HEK293 (cell line): ENCODE measurements at regions not wholly inside any gene's neighbourhood (a gene's known extent, or its start where the extent isn't known, plus 50 kb on each side); places are given as distances from the start of the nearest gene placed in this dataset.

ENCODE experiments used
- CTCF ChIA-PET: fragments of 350-600 bp; formaldehyde crosslinking; extraction: SDS; loops from one replicate; lab custom pipeline; 2021; ENCODE audit warnings: antibody characterized with exemption; lab: Yijun Ruan, JAX
- POLR2A ChIA-PET: fragments of 300-600 bp; formaldehyde crosslinking; extraction: SDS; loops from one replicate; lab custom pipeline; 2020; ENCODE audit warnings: antibody characterized with exemption, inconsistent platforms; lab: Yijun Ruan, JAX
- H3K27ac ChIP-seq: fragments of 200-500 bp; sonication (Bioruptor generic); 2 replicates; pipeline ENCODE4 v1.5.1; 2014; ENCODE audit warnings: low read depth, low read length, control low read depth, inconsistent platforms; ENCODE audit errors: extremely low read depth
- H3K36me3 ChIP-seq, 2 experiments: fragments of 200-500 bp in 1 of 2; sonication (Bioruptor generic) in 1 of 2; 1 replicate in 1 of 2; 2 replicates in 1 of 2; pipeline ENCODE4 v1.5.1; 2014 to 2017; ENCODE audit warnings: inconsistent platforms in 2 of 2, low read length in 2 of 2; ENCODE audit not compliant: control insufficient read depth in 2 of 2, insufficient read depth in 1 of 2
- H3K4me1 ChIP-seq: fragments of 200-500 bp; sonication (Bioruptor generic); 2 replicates; pipeline ENCODE4 v1.5.1; 2014; ENCODE audit warnings: mild to moderate bottlenecking, low read length, inconsistent platforms; ENCODE audit not compliant: control insufficient read depth, insufficient read depth
- H3K4me3 ChIP-seq: 2 replicates; pipeline ENCODE4 v1.5.1; 2011; ENCODE audit warnings: low read depth, mild to moderate bottlenecking, control low read depth, low read length, moderate library complexity
- H3K9me3 ChIP-seq: fragments of 200-500 bp; sonication (Bioruptor generic); 2 replicates; pipeline ENCODE4 v1.5.1; 2014; ENCODE audit warnings: low read depth, low read length, inconsistent platforms; ENCODE audit not compliant: control insufficient read depth, insufficient read depth
- EGR2 ChIP-seq: fragments of 450-650 bp; formaldehyde crosslinking; IDR thresholded peaks from 2 replicates; pipeline ENCODE4 v1.5.1; 2016; ENCODE audit warnings: low read depth, missing biosample characterization, missing genetic modification characterization
- INSM2 ChIP-seq: fragments of 450-650 bp; formaldehyde crosslinking; IDR thresholded peaks from 2 replicates; pipeline ENCODE4 v1.5.1; 2016; ENCODE audit warnings: missing biosample characterization, missing genetic modification characterization
- OSR2 ChIP-seq: fragments of 450-650 bp; formaldehyde crosslinking; IDR thresholded peaks from 2 replicates; pipeline ENCODE4 v1.5.1; 2016; ENCODE audit warnings: missing biosample characterization, missing genetic modification characterization
- SALL2 ChIP-seq: fragments of 450-650 bp; formaldehyde crosslinking; IDR thresholded peaks from 2 replicates; pipeline ENCODE4 v1.5.0; 2017; ENCODE audit warnings: missing biosample characterization, mild to moderate bottlenecking, missing genetic modification characterization, borderline replicate concordance
- SCRT2 ChIP-seq: fragments of 450-650 bp; formaldehyde crosslinking; IDR thresholded peaks from 2 replicates; pipeline ENCODE4 v1.5.1; 2016; ENCODE audit warnings: missing biosample characterization, missing genetic modification characterization
- ZBTB1 ChIP-seq: fragments of 450-650 bp; formaldehyde crosslinking; IDR thresholded peaks from 2 replicates; pipeline ENCODE4 v1.5.1; 2016; ENCODE audit warnings: missing biosample characterization, missing genetic modification characterization
- ZBTB10 ChIP-seq: fragments of 450-650 bp; formaldehyde crosslinking; IDR thresholded peaks from 2 replicates; pipeline ENCODE4 v1.5.1; 2016; ENCODE audit warnings: missing biosample characterization, missing genetic modification characterization
- ZFHX2 ChIP-seq: fragments of 450-650 bp; formaldehyde crosslinking; conservative IDR thresholded peaks from 2 replicates; pipeline ENCODE4 v1.5.1; 2016; ENCODE audit warnings: missing biosample characterization, missing genetic modification characterization
- ZFP37 ChIP-seq: fragments of 450-650 bp; formaldehyde crosslinking; IDR thresholded peaks from 2 replicates; pipeline ENCODE4 v1.5.1; 2016; ENCODE audit warnings: missing biosample characterization, missing genetic modification characterization
- ZIC2 ChIP-seq: fragments of 450-650 bp; formaldehyde crosslinking; IDR thresholded peaks from 2 replicates; pipeline ENCODE4 v1.5.1; 2016; ENCODE audit warnings: missing biosample characterization, missing genetic modification characterization
- ZNF155 ChIP-seq: fragments of 450-650 bp; formaldehyde crosslinking; IDR thresholded peaks from 2 replicates; pipeline ENCODE4 v1.5.1; 2016; ENCODE audit warnings: missing biosample characterization, missing genetic modification characterization
- ZNF157 ChIP-seq: fragments of 450-650 bp; formaldehyde crosslinking; IDR thresholded peaks from 2 replicates; pipeline ENCODE4 v1.5.1; 2016; ENCODE audit warnings: missing biosample characterization, missing genetic modification characterization
- ZNF19 ChIP-seq: fragments of 450-650 bp; formaldehyde crosslinking; IDR thresholded peaks from 2 replicates; pipeline ENCODE4; 2016; ENCODE audit warnings: missing biosample characterization, missing genetic modification characterization, low read depth
- ZNF488 ChIP-seq: fragments of 450-650 bp; formaldehyde crosslinking; IDR thresholded peaks from 2 replicates; pipeline ENCODE4 v1.5.1; 2016; ENCODE audit warnings: missing biosample characterization, missing genetic modification characterization
- ZNF510 ChIP-seq: fragments of 450-650 bp; formaldehyde crosslinking; IDR thresholded peaks from 2 replicates; pipeline ENCODE4 v1.5.1; 2018; ENCODE audit warnings: mild to moderate bottlenecking, missing genetic modification characterization, missing biosample characterization; ENCODE audit not compliant: insufficient replicate concordance
- ZNF513 ChIP-seq: fragments of 450-650 bp; IDR thresholded peaks from 2 replicates; pipeline ENCODE4 v1.5.1; 2018; ENCODE audit warnings: missing biosample characterization, missing genetic modification characterization
- ZNF549 ChIP-seq: fragments of 450-650 bp; IDR thresholded peaks from 2 replicates; pipeline ENCODE4 v1.5.1; 2018; ENCODE audit warnings: missing biosample characterization, missing genetic modification characterization, mild to moderate bottlenecking, inconsistent platforms, moderate library complexity

GRCh38 chr1:217228689-217229088 lies 402.2 kb downstream of the GPATCH2 start (continued):
- TF ChIP-seq ZNF157 (tag by site-specific recombination): no peak
- TF ChIP-seq, all 188 proteins: peak for 0

GRCh38 chr1:217224201-217224600 lies 406.7 kb downstream of the GPATCH2 start:
- H3K36me3 ChIP-seq: no peaks in the 10 kb centered on the region
- H3K9me3 ChIP-seq: no peaks in the 10 kb centered on the region
- H3K4me1 ChIP-seq: no peaks in the 10 kb centered on the region
- POLR2A ChIA-PET: no interaction called here
- CTCF ChIA-PET: no interaction called here
- H3K4me3 ChIP-seq: no peak overlapping the region
- H3K27ac ChIP-seq: no peak overlapping the region
- no peak for TF ChIP-seq ZNF513 (tag by site-specific recombination)
- TF ChIP-seq ZIC2 (tag by site-specific recombination): no peak
- TF ChIP-seq ZFHX2 (tag by site-specific recombination): no peak
- TF ChIP-seq INSM2: no peak
- no peak for TF ChIP-seq ZBTB1 (tag by site-specific recombination)
- no peak for TF ChIP-seq SALL2 (tag by site-specific recombination)
- no peak for TF ChIP-seq ZNF155 (tag by site-specific recombination)
- no peak for TF ChIP-seq ZNF19
- no peak for TF ChIP-seq ZNF510 (tag by site-specific recombination)
- no peak for TF ChIP-seq OSR2 (tag by site-specific recombination)
- TF ChIP-seq SCRT2: no peak
- no peak for TF ChIP-seq ZNF488 (tag by site-specific recombination)
- no peak for TF ChIP-seq ZNF549 (tag by site-specific recombination)
- no peak for TF ChIP-seq ZFP37 (tag by site-specific recombination)

- ChIA-PET POLR2A (no interaction called here), CTCF (no interaction called here)
- Histone ChIP-seq H3K4me1 (no peaks in the 10 kb centered on the region), H3K36me3 (no peaks in the 10 kb centered on the region), H3K9me3 (no peaks in the 10 kb centered on the region), H3K27ac (no peak overlapping the region), H3K4me3 (no peak overlapping the region)
- no peak for TF ChIP-seq ZBTB10 (tag by site-specific recombination)
- TF ChIP-seq EGR2 (tag by site-specific recombination): no peak
These were observed 416.3 kb downstream of the GPATCH2 start for GRCh38 chr1:217214551-217214950.
